Vagina (tissue), 2 donors: ENCODE measurements at regions not wholly inside any gene's neighbourhood (a gene's known extent, or its start where the extent isn't known, plus 50 kb on each side); places are given as distances from the start of the nearest gene placed in this dataset.

Experiments
- POLR2A ChIP-seq, 2 donors: fragments of 450-650 bp; IDR thresholded peaks; one replicate each; pipeline ENCODE4 v1.6.1; 2017; ENCODE audit warnings: antibody characterized with exemption in 2 of 2, mild to moderate bottlenecking in 2 of 2, moderate library complexity in 2 of 2
- TF ChIP-seq, protein P1 (sequence below), 3 experiments: fragments of 450-650 bp in 2 of 3; fragments of 200-600 bp in 1 of 3; sonication (generic) in 1 of 3; IDR thresholded peaks; one replicate each; pipeline ENCODE4 v1.5.1; 2017 to 2019; ENCODE audit warnings: antibody characterized with exemption in 3 of 3, mild to moderate bottlenecking in 2 of 3, moderate library complexity in 2 of 3

DNA sequence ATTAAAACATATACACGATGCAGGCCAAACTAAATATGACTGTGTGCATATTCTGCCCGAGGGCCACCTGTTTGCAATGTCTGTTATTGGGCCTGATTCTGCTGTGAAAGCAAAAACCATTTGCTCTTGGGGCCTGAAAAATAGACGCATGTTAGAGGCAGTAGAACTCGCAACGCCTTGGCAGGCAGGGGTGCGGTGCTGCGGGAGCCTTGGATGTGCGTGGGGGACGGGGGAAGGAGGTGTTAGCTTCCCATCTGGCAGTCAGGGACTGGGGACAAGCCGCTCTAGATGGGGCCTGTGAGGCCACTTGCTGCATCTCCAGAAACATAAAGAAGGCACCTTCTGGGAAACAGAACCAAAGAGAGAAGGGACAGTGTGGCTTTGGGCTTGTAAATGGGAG, 216.3 kb downstream of the PHETA1 start:
- TF ChIP-seq, protein P1, sequence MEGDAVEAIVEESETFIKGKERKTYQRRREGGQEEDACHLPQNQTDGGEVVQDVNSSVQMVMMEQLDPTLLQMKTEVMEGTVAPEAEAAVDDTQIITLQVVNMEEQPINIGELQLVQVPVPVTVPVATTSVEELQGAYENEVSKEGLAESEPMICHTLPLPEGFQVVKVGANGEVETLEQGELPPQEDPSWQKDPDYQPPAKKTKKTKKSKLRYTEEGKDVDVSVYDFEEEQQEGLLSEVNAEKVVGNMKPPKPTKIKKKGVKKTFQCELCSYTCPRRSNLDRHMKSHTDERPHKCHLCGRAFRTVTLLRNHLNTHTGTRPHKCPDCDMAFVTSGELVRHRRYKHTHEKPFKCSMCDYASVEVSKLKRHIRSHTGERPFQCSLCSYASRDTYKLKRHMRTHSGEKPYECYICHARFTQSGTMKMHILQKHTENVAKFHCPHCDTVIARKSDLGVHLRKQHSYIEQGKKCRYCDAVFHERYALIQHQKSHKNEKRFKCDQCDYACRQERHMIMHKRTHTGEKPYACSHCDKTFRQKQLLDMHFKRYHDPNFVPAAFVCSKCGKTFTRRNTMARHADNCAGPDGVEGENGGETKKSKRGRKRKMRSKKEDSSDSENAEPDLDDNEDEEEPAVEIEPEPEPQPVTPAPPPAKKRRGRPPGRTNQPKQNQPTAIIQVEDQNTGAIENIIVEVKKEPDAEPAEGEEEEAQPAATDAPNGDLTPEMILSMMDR (IDR thresholded peaks at IDR 0.05) = no peak
- no peak for TF ChIP-seq POLR2A (IDR thresholded peaks at IDR 0.05)
